H1 (cell line): ENCODE measurements at regions not wholly inside any gene's neighbourhood (a gene's known extent, or its start where the extent isn't known, plus 50 kb on each side); places are given as distances from the start of the nearest gene placed in this dataset.

ENCODE experiments used
- CTCF ChIA-PET: fragments of 300-600 bp; sonication (Branson Sonifier 250); formaldehyde crosslinking; loops from one replicate; lab custom pipeline; 2021; ENCODE audit not compliant: partially characterized antibody; lab: Charles Lee
- POLR2A ChIA-PET: fragments of 300-600 bp; sonication (Branson Sonifier 250); formaldehyde crosslinking; loops from one replicate; lab custom pipeline; 2021; ENCODE audit warnings: inconsistent platforms; ENCODE audit not compliant: partially characterized antibody; lab: Charles Lee
- DNase-seq, 2 experiments: peaks; one replicate each; pipeline versions ENCODE4 v3.0.0 to v3.0.0-alpha.2; 2010 to 2022; ENCODE audit warnings: low spot score in 2 of 2, low read depth in 1 of 2, mixed read lengths in 1 of 2
- FAIRE-seq: peaks from 2 replicates; lab custom pipeline; 2011; peaks lifted over from hg19 to GRCh38; lab: Jason Lieb, UNC
- H2AFZ ChIP-seq: 2 replicates; pipeline ENCODE4 v1.8.1; 2012; ENCODE audit warnings: low read length, inconsistent platforms
- H2AK5ac ChIP-seq: 2 replicates; pipeline ENCODE4 v1.6.1; 2013; ENCODE audit warnings: low read depth, low read length
- H2BK120ac ChIP-seq: replicated peaks from 2 replicates; pipeline ENCODE3; 2013; ENCODE audit warnings: low read depth, low read length, inconsistent platforms
- H2BK12ac ChIP-seq: 2 replicates; pipeline ENCODE4 v1.6.1; 2013; ENCODE audit warnings: low read depth, low read length
- H2BK15ac ChIP-seq: 2 replicates; pipeline ENCODE4 v1.6.1; 2013; ENCODE audit warnings: low read length
- H2BK20ac ChIP-seq: 2 replicates; pipeline ENCODE4 v1.6.1; 2013; ENCODE audit warnings: low read length
- H2BK5ac ChIP-seq: 2 replicates; pipeline ENCODE4 v1.6.1; 2013; ENCODE audit warnings: low read depth, low read length
- H3K14ac ChIP-seq: 2 replicates; pipeline ENCODE4 v1.6.1; 2013; ENCODE audit warnings: inconsistent platforms; ENCODE audit not compliant: insufficient read length
- H3K18ac ChIP-seq: 2 replicates; pipeline ENCODE4 v1.6.1; 2013; ENCODE audit warnings: low read length; ENCODE audit errors: extremely low read depth
- H3K23ac ChIP-seq: 2 replicates; pipeline ENCODE4 v1.6.1; 2013; ENCODE audit warnings: inconsistent platforms; ENCODE audit not compliant: insufficient read length
- H3K23me2 ChIP-seq: 2 replicates; pipeline ENCODE4 v1.6.1; 2013; ENCODE audit warnings: low read depth, low read length
- H3K27ac ChIP-seq: 2 replicates; pipeline ENCODE4 v1.6.1; 2011; ENCODE audit warnings: low read depth, low read length, inconsistent platforms
- H3K27me3 ChIP-seq, 4 experiments: replicated peaks in 1 of 4; 1 replicate in 1 of 4; 2 replicates in 3 of 4; pipeline versions ENCODE4 v1.6.1 to v1.8.1; 2011 to 2013; ENCODE audit warnings: low read length in 3 of 4, mild to moderate bottlenecking in 3 of 4, inconsistent platforms in 2 of 4, mixed read lengths in 2 of 4, moderate library complexity in 1 of 4; ENCODE audit not compliant: control insufficient read depth in 3 of 4, insufficient read depth in 3 of 4; ENCODE audit errors: extremely low read depth in 1 of 4
- H3K36me3 ChIP-seq, 4 experiments: 2 replicates each; pipeline versions ENCODE4 v1.6.1 to v1.8.1; 2011 to 2013; ENCODE audit warnings: mild to moderate bottlenecking in 4 of 4, low read length in 3 of 4, moderate library complexity in 2 of 4, control low read depth in 1 of 4, inconsistent platforms in 1 of 4; ENCODE audit not compliant: insufficient read depth in 4 of 4, control insufficient read depth in 2 of 4
- H3K4ac ChIP-seq: replicated peaks from 2 replicates; pipeline ENCODE3; 2013; ENCODE audit warnings: low read length, low read depth, mixed read lengths, inconsistent platforms; ENCODE audit not compliant: insufficient read length
- H3K4me1 ChIP-seq, 4 experiments: replicated peaks in 1 of 4; 1 replicate in 1 of 4; 2 replicates in 3 of 4; pipeline versions ENCODE4 v1.6.1 to v1.8.1; 2011 to 2013; ENCODE audit warnings: low read length in 3 of 4, inconsistent platforms in 2 of 4, mixed read lengths in 1 of 4; ENCODE audit not compliant: insufficient read depth in 4 of 4, control insufficient read depth in 3 of 4
- H3K4me2 ChIP-seq, 2 experiments: 2 replicates each; pipeline versions ENCODE4 v1.6.1 to v1.8.1; 2011 to 2013; ENCODE audit warnings: low read depth in 2 of 2, low read length in 2 of 2, control low read depth in 1 of 2, inconsistent platforms in 1 of 2, mild to moderate bottlenecking in 1 of 2; ENCODE audit not compliant: insufficient read depth in 1 of 2
- H3K4me3 ChIP-seq, 4 experiments: fragments of 200-600, 300-600 bp in 1 of 4; sonication (generic), shearing (Covaris generic), sonication (Bioruptor Twin) in 1 of 4; 2 replicates each; pipeline versions ENCODE4 v1.5.1 to v1.8.1; 2011 to 2016; ENCODE audit warnings: low read length in 4 of 4, low read depth in 3 of 4, control low read depth in 2 of 4, inconsistent platforms in 2 of 4, mild to moderate bottlenecking in 2 of 4, mixed read lengths in 1 of 4, moderate library complexity in 1 of 4; ENCODE audit not compliant: insufficient read depth in 2 of 4; ENCODE audit errors: extremely low read depth in 1 of 4
- H3K56ac ChIP-seq: replicated peaks from 2 replicates; pipeline ENCODE3; 2013; ENCODE audit warnings: low read depth, mild to moderate bottlenecking, mixed read lengths, low read length, inconsistent platforms; ENCODE audit not compliant: insufficient read length
- H3K79me1 ChIP-seq: 2 replicates; pipeline ENCODE4 v1.6.1; 2013; ENCODE audit warnings: low read depth, low read length, control low read depth
- H3K79me2 ChIP-seq, 2 experiments: 2 replicates each; pipeline versions ENCODE4 v1.6.1 to v1.8.1; 2012 to 2013; ENCODE audit warnings: low read length in 2 of 2, mild to moderate bottlenecking in 2 of 2, inconsistent platforms in 1 of 2; ENCODE audit not compliant: insufficient read depth in 2 of 2, control insufficient read depth in 1 of 2
- H3K9ac ChIP-seq, 4 experiments: replicated peaks in 1 of 4; 1 replicate in 1 of 4; 2 replicates in 3 of 4; pipeline versions ENCODE4 v1.6.1 to v1.8.1; 2011 to 2013; ENCODE audit warnings: low read depth in 3 of 4, low read length in 3 of 4, control low read depth in 2 of 4, mild to moderate bottlenecking in 2 of 4, moderate library complexity in 2 of 4, inconsistent platforms in 1 of 4; ENCODE audit errors: extremely low read depth in 1 of 4
- H3K9me3 ChIP-seq, 2 experiments: 2 replicates each; pipeline versions ENCODE4 v1.6.1 to v1.8.1; 2012 to 2013; ENCODE audit warnings: mild to moderate bottlenecking in 2 of 2, moderate library complexity in 2 of 2, control low read depth in 1 of 2, inconsistent platforms in 1 of 2, low read depth in 1 of 2, low read length in 1 of 2, mixed read lengths in 1 of 2; ENCODE audit not compliant: insufficient read depth in 2 of 2
- H4K20me1 ChIP-seq, 2 experiments: replicated peaks in 1 of 2; 2 replicates each; pipeline versions ENCODE3 to v1.8.1; 2011 to 2013; ENCODE audit warnings: inconsistent platforms in 2 of 2, low read length in 2 of 2, mild to moderate bottlenecking in 1 of 2; ENCODE audit not compliant: insufficient read depth in 2 of 2, control insufficient read depth in 1 of 2
- H4K5ac ChIP-seq: 2 replicates; pipeline ENCODE4 v1.6.1; 2013; ENCODE audit warnings: low read length, low read depth, mixed read lengths, inconsistent platforms; ENCODE audit not compliant: insufficient read length
- H4K8ac ChIP-seq: 2 replicates; pipeline ENCODE4 v1.8.0; 2013; ENCODE audit warnings: mild to moderate bottlenecking, moderate library complexity, low read length, inconsistent platforms; ENCODE audit not compliant: insufficient read depth; ENCODE audit errors: extremely low read depth
- H4K91ac ChIP-seq: replicated peaks from 2 replicates; pipeline ENCODE3; 2013; ENCODE audit warnings: low read length, mixed read lengths, inconsistent platforms; ENCODE audit not compliant: insufficient read length
- CHD1 ChIP-seq: IDR thresholded peaks from 2 replicates; pipeline ENCODE4 v1.6.1; 2012; ENCODE audit warnings: low read depth, low read length, improper control_type of control experiment
- GABPA ChIP-seq: IDR thresholded peaks from 2 replicates; pipeline ENCODE4 v1.6.1; 2011; ENCODE audit warnings: mild to moderate bottlenecking, low read length, moderate library complexity, borderline replicate concordance; ENCODE audit not compliant: insufficient read depth
- GTF2F1 ChIP-seq: IDR thresholded peaks from 2 replicates; pipeline ENCODE4 v1.6.1; 2012; ENCODE audit warnings: low read depth, low read length, improper control_type of control experiment, borderline replicate concordance
- JUND ChIP-seq: IDR thresholded peaks from 2 replicates; pipeline ENCODE4 v1.6.1; 2011; ENCODE audit warnings: mild to moderate bottlenecking, improper control_type of control experiment, low read length
- MAFK ChIP-seq: IDR thresholded peaks from 2 replicates; pipeline ENCODE4 v1.6.1; 2012; ENCODE audit warnings: low read depth, mild to moderate bottlenecking, improper control_type of control experiment, low read length
- NANOG ChIP-seq: IDR thresholded peaks from 2 replicates; pipeline ENCODE4 v1.6.1; 2011; ENCODE audit warnings: low read length, low read depth, mild to moderate bottlenecking, inconsistent platforms; ENCODE audit not compliant: insufficient read depth, poor library complexity, severe bottlenecking
- PHF8 ChIP-seq: fragments of 200-600 bp; sonication (generic); conservative IDR thresholded peaks from 2 replicates; pipeline ENCODE4 v1.7.1; 2012; ENCODE audit warnings: low read depth, mild to moderate bottlenecking, inconsistent platforms, low read length, moderate library complexity
- POLR2A ChIP-seq, 2 experiments: IDR thresholded peaks; 1 replicate in 1 of 2; 2 replicates in 1 of 2; pipeline ENCODE4 v1.6.1; 2011; ENCODE audit warnings: low read depth in 2 of 2, low read length in 2 of 2, mild to moderate bottlenecking in 2 of 2; ENCODE audit errors: control extremely low read depth in 1 of 2
- RBBP5 ChIP-seq: IDR thresholded peaks from 2 replicates; pipeline ENCODE4 v1.7.1; 2012; ENCODE audit warnings: low read depth, mild to moderate bottlenecking, inconsistent platforms, low read length, moderate library complexity, borderline replicate concordance
- RNF2 ChIP-seq: fragments of 200-900, 300-1000 bp; sonication (generic); IDR thresholded peaks from 2 replicates; pipeline ENCODE4 v1.7.1; 2016; ENCODE audit warnings: borderline replicate concordance, low read depth, mild to moderate bottlenecking, antibody characterized with exemption, low read length; ENCODE audit not compliant: poor library complexity, severe bottlenecking; ENCODE audit errors: missing control alignments
- SIN3A ChIP-seq, 2 experiments: IDR thresholded peaks in 1 of 2; conservative IDR thresholded peaks in 1 of 2; 2 replicates each; pipeline ENCODE4 v1.6.1; 2011 to 2012; ENCODE audit warnings: low read length in 2 of 2, improper control_type of control experiment in 1 of 2, low read depth in 1 of 2, mild to moderate bottlenecking in 1 of 2
- YY1 ChIP-seq: IDR thresholded peaks from 2 replicates; pipeline ENCODE4 v1.6.1; 2011; ENCODE audit warnings: low read depth, mild to moderate bottlenecking, low read length
- WGBS, 2 experiments: shearing (Covaris generic) in 1 of 2; methylation state at CpG; one replicate each; pipeline versions ENCODE4 v1.1.6 to v1.1.7; 2013 to 2015; ENCODE audit warnings: low lambda C conversion rate in 2 of 2, mixed read lengths in 2 of 2, inconsistent platforms in 1 of 2, low coverage in 1 of 2, missing lambda C conversion rate in 1 of 2; ENCODE audit not compliant: insufficient replicate concordance in 2 of 2, insufficient coverage in 1 of 2, insufficient read length in 1 of 2; ENCODE audit errors: extremely low coverage in 1 of 2, missing lambda C conversion rate in 1 of 2; 5-methylcytosine and 5-hydroxymethylcytosine counted together
- TF ChIP-seq, protein P1 (sequence below): IDR thresholded peaks from 2 replicates; pipeline ENCODE4 v1.6.1; 2011; ENCODE audit warnings: low read depth, mild to moderate bottlenecking, low read length; ENCODE audit not compliant: insufficient read depth

DNA sequence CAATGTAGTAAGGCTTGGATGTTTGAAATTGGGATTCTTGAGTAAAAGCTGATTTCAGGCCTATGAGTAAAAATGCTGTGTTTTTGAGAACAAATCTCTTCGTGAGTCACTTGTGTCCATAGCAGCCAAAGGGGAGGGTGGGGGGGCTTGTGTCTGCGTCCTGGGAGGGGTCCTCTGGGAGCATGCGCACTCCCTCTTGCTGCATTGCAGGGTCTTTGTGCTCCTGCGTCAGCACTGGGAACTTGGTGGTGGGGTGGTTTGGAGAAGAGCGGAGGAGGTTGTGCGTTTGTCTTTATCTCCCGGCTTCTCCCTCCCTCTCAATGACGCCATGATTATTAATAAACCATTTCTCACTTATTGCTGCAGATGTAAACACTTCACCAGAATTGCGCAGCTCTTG, 75.9 kb upstream of the NDN start:
- H2BK5ac ChIP-seq, result no peak overlapping the region
- no peaks in the 10 kb centered on the region for H3K36me3 ChIP-seq
- no peak overlapping the region for H4K91ac ChIP-seq
- no peaks in the 10 kb centered on the region for H3K79me1 ChIP-seq
- H3K4me2 ChIP-seq, result no peak overlapping the region
- H2BK120ac ChIP-seq, result no peak overlapping the region
- peaks cover 16 to 71% of the 10 kb centered on the region in 2 experiments; a peak in 3 of 4 replicates for H3K9me3 ChIP-seq
- no peak overlapping the region for H2AFZ ChIP-seq
- no peak overlapping the region for H2BK20ac ChIP-seq
- H3K23me2 ChIP-seq, result no peaks in the 10 kb centered on the region
- no peak overlapping the region for H3K9ac ChIP-seq
- no peaks in the 10 kb centered on the region; a peak in 2 of 7 replicates for H3K4me1 ChIP-seq
- H3K56ac ChIP-seq, result no peak overlapping the region
- H3K27ac ChIP-seq, result no peak overlapping the region
- H3K23ac ChIP-seq, result no peak overlapping the region
- no peaks in the 10 kb centered on the region for H3K27me3 ChIP-seq
- no peak overlapping the region for H2AK5ac ChIP-seq
- DNase-seq (no peak), FAIRE-seq (no peak)
- no peak overlapping the region for H4K8ac ChIP-seq
- POLR2A ChIA-PET, result no interaction called here
- CTCF ChIA-PET, result no interaction called here
- H4K5ac ChIP-seq, result no peak overlapping the region
- H3K14ac ChIP-seq, result no peak overlapping the region
- TF ChIP-seq GABPA (no peak), JUND (no peak), MAFK (no peak), GTF2F1 (no peak), YY1 (no peak), RNF2 (no peak), PHF8 (no peak), CHD1 (no peak), RBBP5 (no peak), POLR2A (IDR thresholded peaks at IDR 0.05; ENCODE audit: control extremely low read depth in 1 of 2, low read depth in 2 of 2, low read length in 2 of 2) (no peak), SIN3A (conservative IDR thresholded peaks at IDR 0.05 in 1 of 2, IDR thresholded peaks at IDR 0.05 in 1 of 2; ENCODE audit: low read depth in 1 of 2, low read length in 2 of 2) (no peak), NANOG (no peak)
- TF ChIP-seq, protein P1, sequence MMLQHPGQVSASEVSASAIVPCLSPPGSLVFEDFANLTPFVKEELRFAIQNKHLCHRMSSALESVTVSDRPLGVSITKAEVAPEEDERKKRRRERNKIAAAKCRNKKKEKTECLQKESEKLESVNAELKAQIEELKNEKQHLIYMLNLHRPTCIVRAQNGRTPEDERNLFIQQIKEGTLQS, result no peak
- no peak overlapping the region for H3K18ac ChIP-seq
- no peaks in the 10 kb centered on the region for H3K79me2 ChIP-seq
- no peaks in the 10 kb centered on the region for H4K20me1 ChIP-seq
- no peak overlapping the region for H3K4ac ChIP-seq
- H2BK15ac ChIP-seq, result no peak overlapping the region
- WGBS, 2 experiments, result 92% methylated on average over 6 of the region's 9 CpGs; no CpG with 5 or more reads in 1 of the 2 experiments
- H3K4me3 ChIP-seq, result no peak overlapping the region
- no peak overlapping the region for H2BK12ac ChIP-seq
